Prostate gland (tissue), 2 donors: ENCODE measurements at regions not wholly inside any gene's neighbourhood (a gene's known extent, or its start where the extent isn't known, plus 50 kb on each side); places are given as distances from the start of the nearest gene placed in this dataset.

Experiments
- DNase-seq: peaks from one replicate; pipeline ENCODE4 v3.0.0-alpha.2; 2019; ENCODE audit warnings: low spot score
- H3K27ac ChIP-seq, 2 donors: fragments of 200-600 bp; sonication (generic); 2 replicates each; pipeline ENCODE4 v1.5.1; 2017 to 2019
- H3K27me3 ChIP-seq: fragments of 200-600 bp; sonication (generic); replicated peaks from 2 replicates; pipeline ENCODE4 v1.5.1; 2019; ENCODE audit not compliant: insufficient read depth
- H3K36me3 ChIP-seq, 2 donors: fragments of 200-600 bp; sonication (generic); 1 replicate in 1 of 2; 2 replicates in 1 of 2; pipeline versions ENCODE4 v1.5.1 to v1.8.1; 2017 to 2019
- H3K4me1 ChIP-seq: fragments of 200-600 bp; sonication (generic); replicated peaks from 2 replicates; pipeline ENCODE4 v1.5.1; 2019
- H3K4me3 ChIP-seq, 2 donors: fragments of 200-600 bp; sonication (generic); 2 replicates each; pipeline ENCODE4 v1.5.1; 2017 to 2019
- H3K9me3 ChIP-seq: fragments of 200-600 bp; sonication (generic); 2 replicates; pipeline ENCODE4 v1.5.1; 2017
- CTCF ChIP-seq, 4 experiments: fragments of 200-600 bp in 2 of 4; fragments of 450-650 bp in 2 of 4; sonication (generic) in 2 of 4; IDR thresholded peaks; 1 replicate in 3 of 4; 2 replicates in 1 of 4; pipeline ENCODE4 v1.5.1; 2016 to 2019; ENCODE audit warnings: antibody characterized with exemption in 4 of 4, mild to moderate bottlenecking in 2 of 4, moderate library complexity in 2 of 4
- POLR2A ChIP-seq: fragments of 450-650 bp; IDR thresholded peaks from one replicate; pipeline ENCODE4 v1.6.1; 2016; ENCODE audit warnings: antibody characterized with exemption, mild to moderate bottlenecking
- POLR2AphosphoS5 ChIP-seq: sonication (generic); formaldehyde crosslinking; IDR thresholded peaks from one replicate; pipeline ENCODE4 v1.6.1; 2017; ENCODE audit warnings: antibody characterized with exemption
- WGBS: methylation state at CpG from one replicate; pipeline ENCODE4 v1.1.5; 2018; 5-methylcytosine and 5-hydroxymethylcytosine counted together
- intact Hi-C: fragments of 100-400 bp; cut with DNase I; formaldehyde crosslinking; loops from one replicate; pipeline ENCODE4 v1.14.2; 2022

GRCh38 chrX:124726292-124726691 is 379.9 kb downstream of the SH2D1A start:
- WGBS, result 39% methylated on average over 2 of the region's 2 CpGs
- intact Hi-C loops, result no loop called here
- Histone ChIP-seq H3K36me3 (no peaks in the 10 kb centered on the region), H3K27ac (no peak overlapping the region), H3K4me1 (no peaks in the 10 kb centered on the region), H3K4me3 (no peak overlapping the region), H3K9me3 (no peaks in the 10 kb centered on the region), H3K27me3 (no peaks in the 10 kb centered on the region)
- no peak for DNase-seq
- TF ChIP-seq POLR2AphosphoS5 (no peak), POLR2A (no peak), CTCF (IDR thresholded peaks at IDR 0.05) (no peak)

DNA sequence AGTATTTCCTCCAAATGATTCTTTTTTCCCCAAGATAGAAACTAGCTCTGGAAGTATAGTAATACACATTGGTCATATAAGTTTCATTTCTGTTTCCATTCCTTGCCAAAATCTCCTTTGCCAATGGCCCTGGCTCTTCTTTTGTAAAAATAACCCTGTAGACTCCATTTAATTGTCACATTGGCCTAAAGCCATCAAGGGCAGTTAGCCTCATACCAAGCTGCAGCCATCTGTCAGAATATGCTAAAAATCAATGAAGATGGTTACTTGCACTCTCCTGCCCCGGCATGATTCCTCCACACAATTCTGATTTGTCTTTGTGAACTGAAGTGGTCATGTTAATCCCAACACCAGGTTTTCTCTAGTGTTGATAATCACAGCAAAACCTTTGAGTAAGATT is 380.5 kb downstream of the SH2D1A start:
- DNase-seq, result no peak
- H3K27me3 ChIP-seq, result no peaks in the 10 kb centered on the region
- intact Hi-C loops, result no loop called here
- no peaks in the 10 kb centered on the region for H3K9me3 ChIP-seq
- TF ChIP-seq POLR2AphosphoS5 (no peak), CTCF (IDR thresholded peaks at IDR 0.05) (no peak), POLR2A (no peak)
- H3K36me3 ChIP-seq, result no peaks in the 10 kb centered on the region
- 100% methylated on average over 1 of the region's 1 CpG for WGBS
- H3K27ac ChIP-seq, result no peak overlapping the region
- no peaks in the 10 kb centered on the region for H3K4me1 ChIP-seq
- H3K4me3 ChIP-seq, result no peak overlapping the region

DNA sequence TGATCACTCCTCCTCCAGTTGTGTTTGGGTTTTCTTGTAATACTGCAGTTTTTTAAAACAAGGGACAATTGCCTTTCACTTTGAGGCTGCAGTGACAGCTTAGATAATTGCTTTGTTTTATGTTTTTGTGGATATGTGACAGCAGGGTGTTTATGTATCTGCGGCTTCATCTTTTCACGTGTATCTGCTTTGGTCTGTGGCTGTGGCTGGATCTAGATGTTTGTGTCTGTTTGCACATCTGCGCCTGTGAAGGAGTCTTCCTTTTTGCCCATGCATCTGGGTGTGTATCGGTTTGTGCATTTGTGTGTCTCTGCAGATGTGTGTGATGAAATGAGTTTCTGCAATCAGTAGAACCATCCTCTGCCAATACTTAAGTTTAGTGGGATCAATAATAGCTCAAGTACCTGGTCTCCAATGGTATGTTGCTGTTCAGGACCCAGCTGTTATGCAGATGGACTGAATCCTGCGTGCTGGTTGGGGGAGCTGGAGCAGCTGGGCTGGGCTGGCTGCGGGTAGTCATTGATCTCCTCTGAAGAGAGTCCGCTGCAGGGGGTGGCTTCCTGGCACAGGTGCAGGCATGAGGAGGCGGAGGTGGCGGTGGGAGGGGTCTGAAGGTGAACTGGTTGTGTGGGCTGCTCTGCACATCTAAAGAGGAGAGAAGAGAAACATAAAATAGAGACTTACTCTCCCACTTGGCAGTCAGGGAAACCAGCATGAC is 390.3 kb downstream of the SH2D1A start:
- Histone ChIP-seq H3K27me3 (no peaks in the 10 kb centered on the region), H3K36me3 (no peaks in the 10 kb centered on the region), H3K9me3 (no peaks in the 10 kb centered on the region), H3K27ac (no peak overlapping the region), H3K4me3 (no peak overlapping the region), H3K4me1 (no peaks in the 10 kb centered on the region)
- WGBS, result 47% methylated on average over 9 of the region's 9 CpGs
- DNase-seq, result no peak
- TF ChIP-seq POLR2A (no peak), POLR2AphosphoS5 (no peak), CTCF (IDR thresholded peaks at IDR 0.05) (no peak)
- intact Hi-C loops, result no loop called here

DNA sequence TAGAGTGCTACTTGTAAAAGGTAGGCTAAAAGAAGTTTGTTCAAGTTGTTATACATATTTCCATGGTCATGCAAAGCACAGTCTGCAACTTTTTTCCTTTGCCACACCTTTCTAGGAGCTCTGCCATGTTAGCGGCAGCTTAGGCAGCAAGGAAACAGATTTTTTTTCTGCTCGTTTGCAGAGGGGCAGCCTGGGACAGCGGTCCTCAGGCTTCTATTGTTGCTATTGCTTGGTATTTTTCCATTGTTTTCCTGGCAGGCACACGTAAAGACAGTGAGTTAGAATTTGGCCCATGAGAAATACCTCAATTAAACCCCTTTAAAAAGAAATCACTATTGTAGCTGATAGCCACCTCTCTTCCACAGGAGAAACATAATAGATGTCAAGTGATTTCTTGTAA is 391.4 kb downstream of the SH2D1A start:
- Histone ChIP-seq H3K4me1 (no peaks in the 10 kb centered on the region), H3K27me3 (no peaks in the 10 kb centered on the region), H3K9me3 (no peaks in the 10 kb centered on the region), H3K36me3 (no peaks in the 10 kb centered on the region), H3K4me3 (no peak overlapping the region), H3K27ac (no peak overlapping the region)
- no peak for DNase-seq
- WGBS, result 26% methylated on average over 4 of the region's 4 CpGs
- TF ChIP-seq POLR2A, result no peak
- no peak for TF ChIP-seq POLR2AphosphoS5
- no peak for TF ChIP-seq CTCF (IDR thresholded peaks at IDR 0.05)
- intact Hi-C loops, result no loop called here

GRCh38 chrX:124747295-124747694 is 400.9 kb downstream of the SH2D1A start:
- H3K9me3 ChIP-seq, result no peaks in the 10 kb centered on the region
- no peaks in the 10 kb centered on the region for H3K27me3 ChIP-seq
- no peak overlapping the region for H3K4me3 ChIP-seq
- TF ChIP-seq POLR2A, result no peak
- no peak for TF ChIP-seq CTCF (IDR thresholded peaks at IDR 0.05)
- intact Hi-C loops, result no loop called here
- no peaks in the 10 kb centered on the region for H3K4me1 ChIP-seq
- 96% methylated on average over 2 of the region's 2 CpGs for WGBS
- no peaks in the 10 kb centered on the region for H3K36me3 ChIP-seq
- H3K27ac ChIP-seq, result no peak overlapping the region
- DNase-seq, result no peak
